Stimulated activated effector memory CD8-positive, alpha-beta T cell treated with anti-CD3 and anti-CD28 coated beads, Interleukin-12 subunit alpha, Interleukin-12 subunit beta, amount 100 ng/mL, for 72 hours (primary cell): ENCODE measurements at regions not wholly inside any gene's neighbourhood (a gene's known extent, or its start where the extent isn't known, plus 50 kb on each side); places are given as distances from the start of the nearest gene placed in this dataset.
A peak's percentile ranks its signal among the peaks of the same experiment; 100 is the strongest.

Source experiments
- ATAC-seq: fragments of 150-1000 bp; cut with Tn5 transposase; 2 replicates; pipeline ENCODE4 v1.10.0; 2021
- DNase-seq, 2 donors: peaks; one replicate each; pipeline ENCODE4 v3.0.0; 2021 to 2022; ENCODE audit warnings: low spot score in 2 of 2
- H3K27ac Mint-ChIP-seq: one replicate; pipeline ENCODE4 v1.8.0; 2022; ENCODE audit warnings: mild to moderate bottlenecking, mixed read lengths
- H3K36me3 Mint-ChIP-seq: one replicate; pipeline ENCODE4 v1.8.0; 2022; ENCODE audit warnings: mild to moderate bottlenecking, mixed read lengths
- H3K4me1 Mint-ChIP-seq: one replicate; pipeline ENCODE4 v1.8.0; 2022; ENCODE audit warnings: mixed read lengths
- H3K4me3 Mint-ChIP-seq: one replicate; pipeline ENCODE4 v1.8.0; 2022; ENCODE audit warnings: mild to moderate bottlenecking, mixed read lengths
- H3K9me3 Mint-ChIP-seq: one replicate; pipeline ENCODE4 v1.8.0; 2022; ENCODE audit warnings: mixed read lengths

DNA sequence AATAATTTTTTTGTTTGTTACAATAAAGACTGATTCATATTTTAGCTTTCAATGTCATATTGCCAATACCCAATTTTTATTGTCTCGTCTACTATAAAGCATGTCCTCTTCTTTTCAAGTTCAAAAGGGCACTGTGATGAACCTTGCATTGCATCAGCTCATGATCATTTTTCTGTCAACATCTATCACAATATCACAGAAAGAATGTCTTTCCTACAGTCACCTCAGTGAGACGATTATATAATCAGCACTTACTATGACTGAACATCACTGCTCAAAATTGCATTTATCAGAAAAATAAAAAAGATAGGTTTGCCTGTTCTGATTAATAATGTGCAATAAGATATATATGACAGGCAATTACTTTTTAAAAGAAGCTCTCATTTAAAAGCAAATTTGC is 228.7 kb upstream of the LRFN5 start:
- Mint-ChIP-seq H3K36me3 (no peaks in the 10 kb centered on the region), H3K27ac (no peak overlapping the region), H3K4me3 (no peak overlapping the region), H3K9me3 (peaks cover 15% of the 10 kb centered on the region), H3K4me1 (no peaks in the 10 kb centered on the region)
- ATAC-seq (no peak), DNase-seq (no peak)

DNA sequence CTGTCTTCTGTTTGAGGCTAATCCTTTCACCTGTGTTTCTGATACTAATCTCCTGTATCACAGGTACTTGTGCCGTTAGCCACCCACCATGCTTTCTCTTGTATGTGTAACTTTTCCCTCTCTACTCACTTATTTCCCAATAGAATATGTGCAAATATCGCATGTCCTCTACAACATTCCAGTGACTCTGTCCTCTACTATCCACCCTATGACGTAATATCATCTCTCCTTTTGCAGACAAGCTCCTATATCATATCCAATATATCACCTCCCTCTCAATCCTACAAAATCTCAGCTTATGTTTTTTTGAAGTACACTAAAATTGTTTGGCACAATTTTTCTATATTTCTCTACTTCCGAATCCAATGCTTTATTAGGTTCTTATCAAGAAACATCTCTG is 232.6 kb upstream of the LRFN5 start:
- no peak overlapping the region for H3K4me3 Mint-ChIP-seq
- H3K27ac Mint-ChIP-seq = no peak overlapping the region
- H3K36me3 Mint-ChIP-seq = no peaks in the 10 kb centered on the region
- H3K4me1 Mint-ChIP-seq = no peaks in the 10 kb centered on the region
- peaks cover 12% of the 10 kb centered on the region for H3K9me3 Mint-ChIP-seq
- ATAC-seq = no peak
- DNase-seq = no peak

DNA sequence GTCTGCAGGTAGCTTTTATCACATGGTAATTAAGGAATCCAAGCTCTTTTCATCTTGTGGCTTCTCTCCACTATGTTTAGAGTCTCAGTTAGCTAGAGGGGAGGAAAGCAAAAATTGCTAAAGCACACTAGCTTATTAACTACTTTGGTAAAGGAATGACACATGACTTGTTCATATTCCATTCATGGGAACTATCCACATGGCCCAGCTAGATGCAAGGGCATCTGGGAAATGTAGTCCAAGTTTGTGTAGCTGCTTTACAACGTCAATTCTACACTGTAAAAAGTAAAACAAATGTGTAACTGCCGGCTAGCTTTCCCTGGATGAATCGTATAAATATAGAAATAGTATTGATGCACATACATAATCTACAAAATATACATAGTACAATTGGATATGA is 244.5 kb upstream of the LRFN5 start:
- H3K9me3 Mint-ChIP-seq = peaks cover 18% of the 10 kb centered on the region
- H3K27ac Mint-ChIP-seq = no peak overlapping the region
- H3K4me3 Mint-ChIP-seq = no peak overlapping the region
- no peaks in the 10 kb centered on the region for H3K36me3 Mint-ChIP-seq
- DNase-seq = no peak
- no peak for ATAC-seq
- no peaks in the 10 kb centered on the region for H3K4me1 Mint-ChIP-seq

DNA sequence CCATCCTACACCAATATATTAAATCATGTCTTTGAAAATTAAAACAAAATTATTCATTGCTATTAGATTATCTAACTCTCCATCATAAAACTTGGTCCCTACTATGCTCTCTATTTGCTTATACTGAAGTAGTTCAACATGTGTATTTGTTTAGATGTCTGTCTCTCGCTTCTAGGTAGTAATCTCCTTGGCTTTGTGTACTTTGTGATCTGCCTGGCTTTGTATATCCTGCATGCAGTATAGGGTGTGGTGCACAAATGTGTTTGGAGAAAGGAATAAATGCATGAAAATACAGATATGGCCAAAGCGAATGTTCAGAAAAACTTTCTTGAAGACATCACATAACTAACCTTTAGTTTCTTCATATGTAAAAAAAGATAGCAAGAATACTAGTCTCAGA is 246.6 kb upstream of the LRFN5 start:
- ATAC-seq (no peak), DNase-seq (no peak)

DNA sequence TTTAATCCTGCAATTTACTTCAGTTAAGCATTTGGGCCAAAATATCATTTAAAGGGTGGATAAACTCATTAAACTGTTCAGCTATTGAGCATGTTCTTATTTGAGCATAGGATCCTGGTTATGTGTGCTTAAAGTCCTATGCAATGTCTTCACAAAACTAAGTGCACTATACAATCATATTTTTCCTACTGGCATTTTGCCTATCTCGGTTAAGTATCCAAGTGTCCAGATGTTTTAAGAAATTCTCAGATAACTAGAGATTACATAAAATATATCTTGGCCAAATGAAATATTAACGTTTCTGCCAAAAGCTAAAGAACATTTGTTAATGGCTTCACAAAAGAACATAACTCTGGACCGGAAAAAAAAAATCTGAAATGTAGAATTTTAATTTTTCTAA is 250.8 kb upstream of the LRFN5 start:
- Mint-ChIP-seq H3K27ac (no peak overlapping the region), H3K4me3 (no peak overlapping the region), H3K9me3 (peaks cover 11% of the 10 kb centered on the region), H3K4me1 (no peaks in the 10 kb centered on the region), H3K36me3 (no peaks in the 10 kb centered on the region)
- ATAC-seq = no peak
- DNase-seq = no peak

More for the DNA sequence above, 246.6 kb upstream of the LRFN5 start:
- H3K36me3 Mint-ChIP-seq = no peaks in the 10 kb centered on the region
- H3K4me3 Mint-ChIP-seq = no peak overlapping the region
- no peaks in the 10 kb centered on the region for H3K4me1 Mint-ChIP-seq
- no peak overlapping the region for H3K27ac Mint-ChIP-seq
- peaks cover 12% of the 10 kb centered on the region for H3K9me3 Mint-ChIP-seq

DNA sequence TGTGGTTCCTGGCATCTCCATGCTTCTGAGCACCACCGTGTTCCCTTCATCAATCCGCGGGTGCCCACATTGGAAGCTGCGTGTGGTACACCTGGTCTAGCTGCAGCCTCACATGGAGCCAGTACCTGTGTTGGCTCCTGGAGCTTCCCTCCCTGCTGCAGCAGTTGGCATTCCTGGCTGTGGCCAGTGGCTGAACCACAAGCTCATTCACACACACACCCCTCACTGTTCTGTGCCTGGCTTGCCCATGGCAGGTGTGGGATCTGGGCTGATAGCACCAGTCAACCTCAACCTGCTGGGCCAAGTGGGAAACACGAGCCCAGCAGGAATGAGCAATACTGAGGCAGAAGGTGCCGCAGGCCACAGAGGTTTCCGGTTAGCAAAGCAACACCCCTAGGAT is 256.2 kb upstream of the LRFN5 start:
- ATAC-seq (no peak), DNase-seq (no peak)
- H3K4me1 Mint-ChIP-seq = no peaks in the 10 kb centered on the region
- peaks cover 3% of the 10 kb centered on the region for H3K9me3 Mint-ChIP-seq
- no peak overlapping the region for H3K4me3 Mint-ChIP-seq
- H3K27ac Mint-ChIP-seq = no peak overlapping the region
- H3K36me3 Mint-ChIP-seq = no peaks in the 10 kb centered on the region

DNA sequence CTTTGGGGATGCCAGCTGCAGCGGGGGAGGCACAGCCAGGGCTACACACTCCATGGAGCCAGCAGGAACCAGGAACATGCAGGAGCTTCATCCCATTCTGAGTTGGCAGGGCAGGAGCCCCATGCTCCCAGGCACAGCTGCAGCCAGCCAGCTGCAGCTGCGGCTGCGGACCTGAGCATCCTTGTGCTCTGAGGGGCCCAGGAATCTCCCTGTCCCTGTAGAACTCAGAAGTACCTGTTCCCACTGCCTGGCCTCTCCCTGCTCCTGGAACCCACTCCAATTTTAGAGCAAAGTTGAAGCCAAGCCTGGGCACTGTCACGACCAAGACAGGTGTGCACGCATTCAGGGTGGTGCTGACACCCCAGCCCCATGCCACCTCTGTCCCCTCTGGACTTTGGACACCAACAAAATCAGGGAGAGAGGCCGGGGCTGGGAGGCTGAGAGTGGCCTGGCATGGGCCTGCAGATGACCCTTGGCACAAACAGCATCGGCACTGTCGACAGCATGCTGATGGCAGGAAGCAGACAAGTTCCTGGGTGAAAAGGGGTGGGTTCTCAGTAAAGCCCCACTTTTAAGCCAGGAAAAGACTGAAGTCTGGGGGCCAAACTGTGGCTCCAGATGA is 257.3 kb upstream of the LRFN5 start:
- Mint-ChIP-seq H3K4me1 (no peaks in the 10 kb centered on the region), H3K36me3 (no peaks in the 10 kb centered on the region), H3K9me3 (peaks cover 3% of the 10 kb centered on the region), H3K27ac (no peak overlapping the region), H3K4me3 (no peak overlapping the region)
- DNase-seq (no peak), ATAC-seq (peak; percentile 40)

DNA sequence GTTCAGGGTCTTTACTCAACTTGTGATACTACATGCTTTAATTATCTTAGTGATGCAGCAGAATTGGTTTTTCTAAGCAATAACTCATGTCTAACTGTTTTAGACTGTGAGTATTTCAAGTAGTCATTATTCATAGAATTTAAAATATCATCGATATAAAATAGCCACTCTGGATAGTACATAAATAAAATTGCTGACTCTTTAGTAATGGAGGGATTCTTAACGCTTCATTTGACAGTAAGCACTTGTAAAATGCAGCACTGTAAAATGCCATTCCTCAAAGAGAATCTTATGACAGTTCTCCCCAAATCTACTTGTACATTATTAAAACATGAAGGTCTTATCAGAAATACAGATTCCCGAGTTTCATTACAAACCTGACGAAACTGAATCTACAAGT is 262.8 kb upstream of the LRFN5 start:
- Mint-ChIP-seq H3K4me3 (no peak overlapping the region), H3K27ac (no peak overlapping the region), H3K36me3 (no peaks in the 10 kb centered on the region), H3K4me1 (no peaks in the 10 kb centered on the region), H3K9me3 (peaks cover 8% of the 10 kb centered on the region)
- DNase-seq (no peak), ATAC-seq (no peak)

DNA sequence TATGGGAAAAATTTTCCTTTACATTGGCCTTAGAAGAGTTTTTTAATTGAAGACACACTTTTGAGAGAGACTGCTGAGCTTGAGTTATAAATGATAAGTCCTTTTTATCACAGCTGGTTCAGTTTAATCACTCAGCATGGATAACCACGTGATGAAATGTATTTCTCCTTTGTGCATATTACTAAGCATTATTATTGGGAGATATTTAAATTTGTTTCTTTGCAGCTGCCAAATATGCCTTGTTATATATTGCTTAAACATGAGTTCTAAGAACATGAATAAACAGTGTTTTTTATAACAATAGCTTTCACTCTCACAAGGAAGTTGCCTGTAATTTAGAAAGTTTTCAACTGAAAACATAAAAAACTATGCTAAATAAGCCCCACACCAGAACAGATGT is 293.5 kb upstream of the LRFN5 start:
- ATAC-seq (no peak), DNase-seq (no peak)
- H3K27ac Mint-ChIP-seq = no peak overlapping the region
- H3K4me1 Mint-ChIP-seq = no peaks in the 10 kb centered on the region
- H3K36me3 Mint-ChIP-seq = no peaks in the 10 kb centered on the region
- no peak overlapping the region for H3K4me3 Mint-ChIP-seq
- peaks cover 9% of the 10 kb centered on the region for H3K9me3 Mint-ChIP-seq

DNA sequence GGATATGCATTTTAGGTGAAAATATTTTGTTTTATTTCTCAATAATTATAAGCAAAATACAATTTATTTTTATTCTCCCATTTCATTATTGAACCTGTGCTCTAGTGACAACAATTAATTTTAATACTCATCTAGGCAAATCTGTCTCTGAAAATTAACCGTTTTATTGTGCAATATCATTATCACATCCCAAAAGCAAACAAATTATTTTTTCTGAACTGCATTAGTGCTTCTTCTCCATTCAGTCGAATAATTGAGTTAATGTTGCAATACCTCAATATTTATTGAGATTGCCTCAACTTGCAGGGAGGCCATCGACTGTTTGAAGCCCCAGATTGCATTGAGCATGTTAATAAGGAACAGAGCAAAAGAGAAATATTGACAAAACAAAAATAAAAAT is 303.2 kb upstream of the LRFN5 start:
- ATAC-seq (no peak), DNase-seq (no peak)
- peaks cover 12% of the 10 kb centered on the region for H3K9me3 Mint-ChIP-seq
- H3K4me1 Mint-ChIP-seq = no peaks in the 10 kb centered on the region
- H3K27ac Mint-ChIP-seq = no peak overlapping the region
- H3K36me3 Mint-ChIP-seq = no peaks in the 10 kb centered on the region
- no peak overlapping the region for H3K4me3 Mint-ChIP-seq

DNA sequence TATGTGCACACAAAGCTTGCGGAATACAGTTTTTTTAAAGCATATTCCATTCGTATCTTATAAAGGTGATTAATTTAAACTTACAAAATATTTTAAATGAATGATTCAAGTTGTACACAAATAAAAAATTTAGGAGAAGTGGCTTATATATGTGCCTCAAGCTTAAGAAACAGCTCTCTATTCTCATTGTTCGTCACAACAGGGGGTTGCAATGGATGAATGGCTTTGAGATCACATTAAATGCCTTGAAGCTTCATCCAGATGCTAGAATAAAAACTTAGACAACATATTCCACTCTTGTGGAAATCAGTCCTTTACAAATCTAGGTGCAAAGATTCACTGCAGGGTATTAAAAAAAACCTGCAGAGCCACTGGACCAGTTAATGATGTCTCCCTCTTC is 303.9 kb upstream of the LRFN5 start:
- ATAC-seq = no peak
- H3K9me3 Mint-ChIP-seq = peaks cover 12% of the 10 kb centered on the region
- no peak overlapping the region for H3K4me3 Mint-ChIP-seq
- no peak for DNase-seq
- no peak overlapping the region for H3K27ac Mint-ChIP-seq
- H3K36me3 Mint-ChIP-seq = no peaks in the 10 kb centered on the region
- H3K4me1 Mint-ChIP-seq = no peaks in the 10 kb centered on the region

DNA sequence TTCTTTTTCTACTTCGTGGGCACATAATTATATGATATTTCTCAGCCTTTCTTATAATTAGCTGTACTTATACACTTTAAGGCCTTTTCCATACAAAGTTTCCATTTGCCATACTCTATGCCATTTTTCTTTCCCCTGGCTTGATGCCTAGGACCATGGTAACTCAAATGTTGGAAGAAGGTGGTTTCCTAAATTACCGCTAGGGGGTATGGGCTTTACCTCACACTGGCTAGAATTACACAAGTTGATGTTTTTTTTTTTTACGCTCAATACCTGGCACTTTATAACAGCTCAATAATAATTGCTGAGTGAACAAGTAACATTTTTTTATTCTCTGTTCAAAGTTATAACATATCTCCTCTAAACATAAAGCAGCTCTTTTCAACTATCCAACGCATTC is 306.8 kb upstream of the LRFN5 start:
- no peaks in the 10 kb centered on the region for H3K36me3 Mint-ChIP-seq
- H3K9me3 Mint-ChIP-seq = peaks cover 5% of the 10 kb centered on the region
- DNase-seq (no peak), ATAC-seq (no peak)
- no peak overlapping the region for H3K27ac Mint-ChIP-seq
- H3K4me3 Mint-ChIP-seq = no peak overlapping the region
- H3K4me1 Mint-ChIP-seq = no peaks in the 10 kb centered on the region

DNA sequence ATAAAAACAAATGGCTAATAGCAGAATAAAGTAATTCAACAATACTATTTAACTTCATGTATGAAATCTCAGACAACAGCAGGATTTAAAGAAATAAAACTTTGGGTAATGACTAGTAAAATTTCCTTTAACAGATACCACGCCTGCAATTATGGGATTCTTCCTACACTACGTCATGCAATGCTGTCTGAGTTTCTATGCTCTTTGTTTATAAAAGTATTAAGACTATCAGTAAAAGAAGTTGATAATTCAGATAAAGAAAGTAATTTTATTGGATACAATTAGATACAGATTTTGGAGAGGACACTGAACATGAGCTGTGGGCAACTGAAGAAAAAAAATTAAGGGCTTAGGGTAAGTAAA is 308.4 kb upstream of the LRFN5 start:
- H3K36me3 Mint-ChIP-seq = no peaks in the 10 kb centered on the region
- no peak overlapping the region for H3K4me3 Mint-ChIP-seq
- no peaks in the 10 kb centered on the region for H3K4me1 Mint-ChIP-seq
- H3K27ac Mint-ChIP-seq = no peak overlapping the region
- ATAC-seq (no peak), DNase-seq (no peak)
- H3K9me3 Mint-ChIP-seq = peaks cover 9% of the 10 kb centered on the region

DNA sequence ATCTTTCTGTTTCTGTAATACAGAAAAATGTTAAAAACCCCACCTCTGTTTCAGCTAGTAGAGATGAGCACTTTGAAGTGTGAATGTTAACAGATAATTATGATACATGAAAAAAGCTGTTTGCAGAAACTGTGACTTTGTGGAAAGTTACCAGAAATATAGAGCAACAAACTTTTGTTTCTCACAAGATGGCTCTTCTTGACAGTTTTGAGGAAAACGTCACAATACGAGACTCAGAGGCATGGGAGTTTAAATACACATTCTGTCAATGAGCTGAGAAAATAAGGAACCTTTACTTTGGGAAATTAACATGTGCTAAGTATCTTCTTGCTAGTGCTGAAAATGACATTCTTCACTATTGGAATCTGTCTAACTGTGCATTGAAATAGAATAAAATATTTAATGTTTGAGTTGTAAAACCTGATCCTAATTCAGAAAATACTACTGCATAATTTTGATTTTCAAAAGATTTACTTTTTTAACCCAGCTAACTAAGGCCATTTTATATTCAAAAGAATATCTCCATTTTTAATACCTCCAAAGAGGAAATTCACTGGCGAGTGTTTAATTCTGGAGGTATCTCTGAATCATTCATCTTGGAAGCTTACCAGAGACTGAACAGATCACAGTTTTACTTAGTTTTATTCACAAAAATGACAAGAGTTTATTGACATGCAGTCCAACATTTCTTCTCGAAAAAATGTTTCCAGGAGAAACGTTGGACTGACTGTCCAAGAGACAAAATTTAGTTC is 308.9 kb upstream of the LRFN5 start:
- ATAC-seq (no peak), DNase-seq (no peak)
- no peak overlapping the region for H3K4me3 Mint-ChIP-seq
- no peaks in the 10 kb centered on the region for H3K4me1 Mint-ChIP-seq
- no peak overlapping the region for H3K27ac Mint-ChIP-seq
- H3K9me3 Mint-ChIP-seq = peaks cover 10% of the 10 kb centered on the region
- no peaks in the 10 kb centered on the region for H3K36me3 Mint-ChIP-seq

DNA sequence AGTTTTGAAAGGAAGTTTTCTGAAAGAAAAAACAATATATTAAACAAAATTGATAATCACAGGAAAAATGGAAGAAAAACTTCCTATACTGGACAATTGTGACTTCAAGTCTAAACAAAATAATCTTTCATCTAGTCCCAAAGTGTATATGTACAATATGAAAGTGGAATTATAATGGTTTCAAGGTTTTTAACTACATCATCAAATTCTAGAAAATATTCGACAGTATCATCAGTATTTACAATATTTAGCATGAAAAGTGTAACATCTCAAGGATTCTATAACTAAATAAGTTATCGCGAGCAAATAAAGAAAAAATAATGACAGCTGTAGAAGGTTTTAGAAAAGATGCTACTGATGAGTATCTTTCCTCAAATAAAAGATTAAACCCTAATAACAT is 310.9 kb upstream of the LRFN5 start:
- Mint-ChIP-seq H3K4me1 (no peaks in the 10 kb centered on the region), H3K4me3 (no peak overlapping the region), H3K27ac (no peak overlapping the region), H3K36me3 (no peaks in the 10 kb centered on the region), H3K9me3 (peaks cover 5% of the 10 kb centered on the region)
- no peak for DNase-seq
- no peak for ATAC-seq

DNA sequence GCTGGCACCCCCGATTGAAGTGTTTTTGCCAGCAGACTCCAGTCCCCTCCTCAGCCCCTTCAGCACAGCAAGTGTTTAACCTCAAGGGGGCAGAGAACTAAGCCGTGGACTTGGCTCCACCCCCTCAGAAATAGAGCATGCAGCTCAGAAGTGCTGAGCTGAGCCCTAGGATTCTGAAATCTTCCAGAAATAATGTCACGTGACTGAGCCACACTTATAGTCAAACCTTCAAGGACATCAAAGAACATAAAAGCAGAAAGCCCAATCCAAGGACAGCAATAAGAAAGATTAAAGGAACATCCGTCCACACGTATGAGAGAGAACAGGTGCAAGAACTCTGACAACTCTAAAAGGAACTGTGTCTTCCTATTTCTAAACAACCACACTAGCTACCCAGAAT is 317.7 kb upstream of the LRFN5 start:
- H3K4me1 Mint-ChIP-seq = no peaks in the 10 kb centered on the region
- no peaks in the 10 kb centered on the region for H3K36me3 Mint-ChIP-seq
- DNase-seq = no peak
- no peak overlapping the region for H3K27ac Mint-ChIP-seq
- peaks cover 18% of the 10 kb centered on the region for H3K9me3 Mint-ChIP-seq
- no peak overlapping the region for H3K4me3 Mint-ChIP-seq
- ATAC-seq = no peak
